ENCODE measurements at regions not wholly inside any gene's neighbourhood (a gene's known extent, or its start where the extent isn't known, plus 50 kb on each side); places are given as distances from the start of the nearest gene placed in this dataset.

- TF ChIP-seq CTCF (optimal IDR thresholded peaks at IDR 0.05 in 1 of 3, IDR thresholded peaks at IDR 0.05 in 1 of 3, conservative IDR thresholded peaks at IDR 0.05 in 1 of 3; ENCODE audit: extremely low read depth in 1 of 3, insufficient read depth in 2 of 3, low read length in 3 of 3) (no peak), EZH2 (IDR thresholded peaks at IDR 0.05; ENCODE audit: low read length) (no peak)
Observed at GRCh38 chr17:54235571-54235970, 412.8 kb downstream of the KIF2B start.
